ENCODE measurements at regions not wholly inside any gene's neighbourhood (a gene's known extent, or its start where the extent isn't known, plus 50 kb on each side); places are given as distances from the start of the nearest gene placed in this dataset.

DNA sequence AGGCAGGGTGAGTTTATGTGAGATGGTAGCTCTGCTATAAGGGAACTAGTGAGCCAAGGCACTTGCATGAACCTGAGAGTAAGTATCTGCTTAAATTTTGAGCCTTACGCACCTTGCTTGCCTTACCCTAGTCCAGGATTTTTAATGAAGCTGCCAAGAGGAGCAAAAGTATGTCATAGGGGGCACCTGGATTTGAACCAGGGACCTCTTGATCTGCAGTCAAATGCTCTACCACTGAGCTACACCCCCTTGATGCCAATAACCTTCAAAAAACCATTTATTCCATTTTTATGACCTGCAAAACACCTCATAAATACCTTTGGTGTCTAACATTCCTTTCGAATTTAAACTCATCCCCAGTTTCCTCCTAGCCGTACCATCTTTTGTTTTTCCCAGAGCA lies 88.3 kb upstream of the ACP3 start:
- no peak overlapping the region for H3K4me3 ChIP-seq (ENCODE audit: low read depth, low read length, poor library complexity, severe bottlenecking)
- no peaks in the 10 kb centered on the region for H3F3A ChIP-seq (ENCODE audit: insufficient read depth, low read length)
- H2AFZ ChIP-seq (ENCODE audit: low read length), result no peak overlapping the region
- H3K9me3 ChIP-seq (ENCODE audit: low read length), result no peaks in the 10 kb centered on the region
- H3K4me1 ChIP-seq (ENCODE audit: insufficient read depth, low read length, severe bottlenecking), result no peaks in the 10 kb centered on the region
- no peaks in the 10 kb centered on the region for H3K79me2 ChIP-seq (ENCODE audit: insufficient read depth, low read length)
- H3K4me2 ChIP-seq (ENCODE audit: low read length), result no peak overlapping the region
- no peaks in the 10 kb centered on the region for H4K20me1 ChIP-seq (ENCODE audit: insufficient read depth, low read length)
- H3K27ac ChIP-seq (ENCODE audit: low read depth, low read length, poor library complexity, severe bottlenecking), result no peak overlapping the region
- H3K36me3 ChIP-seq (ENCODE audit: insufficient read depth, low read length), result no peaks in the 10 kb centered on the region
- no peaks in the 10 kb centered on the region for H3K9me2 ChIP-seq (ENCODE audit: low read depth, low read length)
- no peaks in the 10 kb centered on the region for H3K27me3 ChIP-seq (ENCODE audit: insufficient read depth, low read length)
- H3K9ac ChIP-seq (ENCODE audit: low read length), result no peak overlapping the region
- TF ChIP-seq EZH2 (IDR thresholded peaks at IDR 0.05; ENCODE audit: borderline replicate concordance, low read length) (no peak), CTCF (IDR thresholded peaks at IDR 0.05; ENCODE audit: low read length) (no peak)

GRCh38 chr3:132229641-132230040 lies 87.6 kb upstream of the ACP3 start:
- H3K9ac ChIP-seq (ENCODE audit: low read length), result no peak overlapping the region
- H3K27ac ChIP-seq (ENCODE audit: low read depth, low read length, poor library complexity, severe bottlenecking), result no peak overlapping the region

DNA sequence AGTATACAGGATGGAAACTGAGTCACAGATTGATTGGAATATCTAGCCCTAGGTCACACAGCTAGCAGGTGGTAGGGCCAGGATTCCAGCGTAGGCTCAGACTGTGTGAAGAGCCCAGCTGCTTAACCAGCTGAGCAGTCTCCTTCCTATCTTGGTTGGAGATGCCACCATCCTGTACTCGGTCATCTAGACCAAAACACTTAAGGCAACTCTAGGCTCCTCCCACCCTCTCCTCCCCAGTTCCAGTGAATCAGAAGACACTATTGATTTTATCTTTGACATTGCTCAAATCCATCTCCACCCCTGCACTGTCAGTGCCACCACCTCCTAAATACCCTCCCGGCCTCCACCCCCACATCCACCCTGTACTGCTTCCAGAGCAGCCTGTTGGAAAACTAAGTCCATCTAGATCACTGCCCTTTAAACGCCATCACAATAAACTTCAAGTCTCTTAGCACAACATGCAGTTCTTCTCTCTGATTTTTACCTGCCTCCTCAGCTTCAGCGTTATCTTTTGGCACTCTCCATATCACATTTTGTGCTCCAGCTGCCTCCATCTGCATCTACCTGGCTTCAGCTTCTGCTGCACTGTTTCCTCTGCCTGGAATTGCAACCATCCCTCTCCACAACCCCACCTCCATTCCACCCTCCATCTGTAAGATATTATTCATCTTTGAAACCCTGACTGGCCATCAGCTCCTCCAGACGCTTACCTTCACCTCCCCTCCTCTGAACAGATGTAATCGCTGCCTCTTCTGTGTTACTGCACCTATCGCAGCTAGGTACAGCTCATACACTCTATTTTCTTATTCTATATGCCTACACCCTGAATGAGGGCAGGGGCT lies 86.8 kb upstream of the ACP3 start:
- Histone ChIP-seq H3K9ac (ENCODE audit: low read length) (no peak overlapping the region), H3F3A (ENCODE audit: insufficient read depth, low read length) (no peaks in the 10 kb centered on the region), H3K4me3 (ENCODE audit: low read depth, low read length, poor library complexity, severe bottlenecking) (no peak overlapping the region), H3K9me2 (ENCODE audit: low read depth, low read length) (no peaks in the 10 kb centered on the region), H3K27me3 (ENCODE audit: insufficient read depth, low read length) (no peaks in the 10 kb centered on the region), H3K4me1 (ENCODE audit: insufficient read depth, low read length, severe bottlenecking) (no peaks in the 10 kb centered on the region), H3K9me3 (ENCODE audit: low read length) (no peaks in the 10 kb centered on the region), H3K4me2 (ENCODE audit: low read length) (no peak overlapping the region), H3K27ac (ENCODE audit: low read depth, low read length, poor library complexity, severe bottlenecking) (no peak overlapping the region), H4K20me1 (ENCODE audit: insufficient read depth, low read length) (no peaks in the 10 kb centered on the region), H3K36me3 (ENCODE audit: insufficient read depth, low read length) (no peaks in the 10 kb centered on the region), H2AFZ (ENCODE audit: low read length) (no peak overlapping the region), H3K79me2 (ENCODE audit: insufficient read depth, low read length) (no peaks in the 10 kb centered on the region)
- TF ChIP-seq EZH2 (IDR thresholded peaks at IDR 0.05; ENCODE audit: borderline replicate concordance, low read length), result no peak
- TF ChIP-seq CTCF (IDR thresholded peaks at IDR 0.05; ENCODE audit: low read length), result no peak

More at GRCh38 chr3:132229641-132230040, 87.6 kb upstream of the ACP3 start:
- Histone ChIP-seq H3K4me3 (ENCODE audit: low read depth, low read length, poor library complexity, severe bottlenecking) (no peak overlapping the region), H3K4me1 (ENCODE audit: insufficient read depth, low read length, severe bottlenecking) (no peaks in the 10 kb centered on the region), H3K36me3 (ENCODE audit: insufficient read depth, low read length) (no peaks in the 10 kb centered on the region), H4K20me1 (ENCODE audit: insufficient read depth, low read length) (no peaks in the 10 kb centered on the region), H3K9me2 (ENCODE audit: low read depth, low read length) (no peaks in the 10 kb centered on the region), H2AFZ (ENCODE audit: low read length) (no peak overlapping the region), H3F3A (ENCODE audit: insufficient read depth, low read length) (no peaks in the 10 kb centered on the region), H3K27me3 (ENCODE audit: insufficient read depth, low read length) (no peaks in the 10 kb centered on the region), H3K4me2 (ENCODE audit: low read length) (no peak overlapping the region), H3K9me3 (ENCODE audit: low read length) (no peaks in the 10 kb centered on the region), H3K79me2 (ENCODE audit: insufficient read depth, low read length) (no peaks in the 10 kb centered on the region)
- TF ChIP-seq CTCF (IDR thresholded peaks at IDR 0.05; ENCODE audit: low read length), result no peak
- TF ChIP-seq EZH2 (IDR thresholded peaks at IDR 0.05; ENCODE audit: borderline replicate concordance, low read length), result no peak
